HG03175 (cell line): ENCODE measurements at regions not wholly inside any gene's neighbourhood (a gene's known extent, or its start where the extent isn't known, plus 50 kb on each side); places are given as distances from the start of the nearest gene placed in this dataset.
"Not testable (repeated sequence)": the region's sequence is repeated elsewhere in the genome, so short reads cannot be mapped to it uniquely, and the experiment has no call there.

ENCODE experiments used
- ATAC-seq: cut with Tn5 transposase; IDR thresholded peaks from one replicate; pipeline ENCODE4 v1.9.1; 2021; ENCODE audit warnings: mild to moderate bottlenecking, moderate library complexity; ENCODE audit not compliant: unreplicated experiment

DNA sequence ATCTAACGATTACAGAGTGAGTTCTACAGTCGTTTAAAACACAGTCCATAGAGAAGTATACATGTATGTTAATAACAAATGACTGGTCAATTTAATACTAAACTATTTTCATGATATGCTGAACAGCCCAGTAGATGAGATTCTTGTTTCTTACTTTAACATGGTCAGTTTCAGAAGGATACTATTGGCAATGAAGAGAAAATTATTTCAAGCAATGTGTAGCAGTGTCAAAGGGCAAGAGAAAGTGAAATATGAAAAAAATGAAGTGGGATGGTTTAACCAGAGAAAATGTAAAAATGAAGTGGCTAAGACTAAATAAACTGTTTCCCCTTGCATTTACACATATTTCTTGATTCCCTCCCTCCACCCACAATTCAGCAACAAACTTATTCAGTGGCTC is 192.1 kb upstream of the TTC14 start:
- ATAC-seq, result no peak

DNA sequence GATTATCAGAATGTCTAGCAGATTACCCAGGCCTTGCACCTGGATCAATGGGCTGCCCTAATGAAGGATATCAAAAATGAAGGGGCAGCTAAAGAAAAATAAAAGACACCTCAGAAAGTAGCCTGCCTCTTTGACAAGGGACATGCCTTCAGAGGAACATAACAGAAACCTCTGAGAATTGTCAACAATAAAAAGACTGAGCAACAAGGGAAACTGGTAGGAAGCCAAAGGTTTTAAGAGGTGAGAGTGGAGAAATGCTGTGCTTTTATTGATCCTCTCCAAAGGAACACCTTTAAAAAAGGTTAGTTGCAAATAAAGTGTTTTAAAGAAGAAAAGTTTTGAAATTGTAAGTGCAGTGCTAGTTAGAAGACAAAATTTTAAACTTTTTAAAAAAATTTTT is 187.8 kb upstream of the TTC14 start:
- ATAC-seq, result no peak

DNA sequence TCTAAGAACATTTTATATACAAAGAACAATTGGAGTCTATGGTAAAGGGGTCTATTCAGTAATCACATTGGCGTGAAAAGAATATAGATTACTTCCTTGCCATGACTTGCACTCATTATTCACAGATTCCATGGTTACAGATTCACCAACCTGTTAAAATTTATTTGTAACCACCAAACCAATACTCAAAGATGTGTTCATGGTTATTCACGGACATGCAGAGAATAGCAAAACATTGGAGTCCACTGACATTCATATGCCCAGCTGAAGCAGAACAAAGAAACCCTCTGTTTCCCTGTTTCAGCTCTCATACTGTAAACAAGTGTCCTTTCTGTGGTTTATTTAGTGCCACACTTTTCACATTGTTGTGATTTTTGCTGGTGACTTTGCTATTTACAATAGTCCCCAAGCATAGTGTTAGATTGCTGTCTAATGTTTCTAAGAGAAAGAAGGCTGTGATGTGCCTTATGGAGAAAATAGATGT is 185.8 kb upstream of the TTC14 start:
- no peak for ATAC-seq

DNA sequence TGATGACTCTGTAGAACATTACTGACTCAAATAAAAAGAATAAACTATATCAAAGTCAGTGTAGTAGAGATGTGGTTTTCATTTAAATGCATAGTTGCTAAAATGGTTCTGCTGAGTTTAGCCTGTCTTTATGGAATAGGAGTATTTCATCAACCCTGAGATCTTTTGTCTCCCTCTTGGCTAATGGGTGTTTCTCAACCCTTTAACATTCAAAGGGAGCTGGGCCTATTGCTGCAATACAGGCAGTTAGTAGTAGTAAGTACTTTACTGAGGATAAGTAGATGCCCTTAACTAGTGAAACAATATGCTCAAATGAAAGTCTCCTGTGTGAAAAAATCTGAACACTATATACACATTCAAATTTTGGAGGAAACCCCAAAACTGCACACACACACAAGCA is 184.7 kb upstream of the TTC14 start:
- ATAC-seq, result no peak

- no peak for ATAC-seq
These were observed 181.9 kb upstream of the TTC14 start for GRCh38 chr3:180420016-180420415.

DNA sequence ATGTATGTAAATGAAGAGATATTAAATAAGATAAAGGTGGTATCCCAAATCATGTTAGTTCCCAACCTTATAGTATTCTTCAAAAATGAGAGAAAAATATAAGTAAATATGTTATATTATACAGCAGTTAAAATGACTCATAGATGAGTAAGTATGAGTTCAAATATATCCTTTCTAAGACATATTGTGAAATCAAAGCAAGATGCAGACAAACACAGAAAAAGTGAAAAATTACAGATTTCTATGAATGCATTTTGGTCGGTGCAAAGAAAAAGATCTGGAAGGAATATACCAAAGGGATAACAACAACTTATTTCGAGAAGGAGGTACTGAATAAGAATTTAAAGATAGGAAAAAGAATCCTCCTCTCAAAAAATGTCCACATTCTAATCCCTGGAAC is 181.2 kb upstream of the TTC14 start:
- ATAC-seq, result no peak

DNA sequence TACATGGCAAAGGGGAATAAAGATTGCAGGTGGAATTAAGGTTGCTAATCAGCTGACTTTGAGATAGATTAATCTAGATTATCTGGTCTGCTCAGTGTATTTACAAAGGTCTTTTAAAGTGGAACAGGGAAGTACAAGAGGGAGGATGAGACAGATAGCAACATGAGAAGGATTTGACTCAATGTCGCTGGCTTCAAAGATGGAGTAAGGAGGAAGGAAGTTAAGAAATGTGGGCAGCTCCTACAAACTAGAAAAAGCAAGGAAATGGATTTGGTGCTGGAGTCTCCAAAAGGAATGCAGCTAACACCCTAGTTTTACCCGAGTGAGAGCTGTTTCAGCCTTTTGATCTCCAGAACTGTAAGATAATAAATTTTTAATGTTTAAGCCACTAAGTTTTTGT is 180.7 kb upstream of the TTC14 start:
- ATAC-seq, result no peak

DNA sequence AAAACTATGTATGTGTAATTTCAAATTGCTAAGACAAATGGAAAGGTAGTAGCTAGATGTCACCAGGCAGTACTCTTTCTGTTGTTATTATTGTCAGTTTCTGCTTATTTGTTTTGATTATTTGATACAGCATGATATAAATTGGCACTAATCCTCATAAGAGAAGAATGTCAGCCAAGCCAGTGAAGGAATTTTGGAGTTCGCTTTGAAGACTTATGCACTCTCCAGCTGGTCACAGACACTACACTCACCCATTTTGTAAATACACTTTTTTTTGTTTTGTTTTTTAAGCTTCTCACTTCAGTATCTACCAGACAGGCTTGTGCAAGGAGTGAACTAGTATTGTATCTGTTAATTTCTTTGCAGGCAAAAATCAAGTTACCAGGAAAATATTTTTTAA is 180.2 kb upstream of the TTC14 start:
- ATAC-seq, result no peak

DNA sequence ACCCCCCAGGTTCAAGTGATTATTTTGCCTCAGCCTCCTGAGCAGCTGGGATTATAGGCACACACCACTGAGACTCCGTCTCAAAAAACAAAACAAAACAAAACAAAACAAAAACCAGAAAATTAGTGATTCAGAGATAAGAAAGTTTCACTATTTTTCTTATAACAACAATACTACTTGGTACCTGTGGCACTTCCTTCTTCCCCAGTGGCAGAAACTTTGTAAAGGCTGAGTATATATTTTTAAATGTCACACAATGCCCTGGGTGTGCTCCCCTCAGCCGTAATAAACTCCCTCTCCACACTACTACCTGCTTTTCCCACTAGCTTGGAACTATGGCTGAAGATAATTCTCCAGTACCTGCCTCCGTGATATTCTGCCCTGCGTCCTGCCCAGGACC is 177.7 kb upstream of the TTC14 start:
- not testable (repeated sequence) for ATAC-seq

DNA sequence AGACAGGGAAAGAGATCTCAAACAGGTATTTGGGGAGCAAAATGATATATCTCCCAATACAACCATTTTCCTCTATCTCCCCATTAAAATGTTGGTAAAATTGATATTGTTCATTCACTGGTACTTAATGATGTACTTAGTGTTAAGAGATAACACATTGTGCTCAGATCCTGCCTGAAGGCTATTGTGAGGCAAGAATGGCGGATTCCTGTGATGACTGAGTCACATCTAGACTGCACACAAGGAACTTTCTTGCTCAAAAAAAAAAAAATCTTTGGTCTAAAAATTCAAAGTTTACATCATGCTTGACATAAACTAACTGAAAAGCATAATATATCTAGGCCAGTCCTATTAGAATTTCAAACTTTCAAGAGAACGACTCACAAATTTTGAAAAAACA is 171.1 kb upstream of the TTC14 start:
- ATAC-seq, result no peak

DNA sequence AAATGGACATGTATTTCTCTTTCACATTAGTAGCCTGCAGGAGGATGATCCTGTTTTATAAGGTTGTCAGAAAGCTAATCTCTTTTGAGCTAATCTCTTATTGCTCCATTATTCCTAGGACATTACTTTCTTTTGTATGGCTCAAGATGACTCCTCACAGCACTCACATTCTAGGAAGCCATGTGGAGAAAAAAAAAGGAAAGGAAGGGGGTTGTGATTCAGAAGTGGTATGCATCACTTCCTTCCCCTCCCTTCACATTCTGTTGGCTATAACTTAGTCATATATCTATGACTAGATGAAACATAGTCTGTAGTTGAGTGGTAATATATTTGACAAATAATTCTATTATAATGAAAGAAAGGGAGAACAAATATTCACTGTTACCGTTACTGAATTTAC is 168.8 kb upstream of the TTC14 start:
- no peak for ATAC-seq

GRCh38 chr3:180447136-180447535 is 154.8 kb upstream of the TTC14 start:
- ATAC-seq, result no peak

DNA sequence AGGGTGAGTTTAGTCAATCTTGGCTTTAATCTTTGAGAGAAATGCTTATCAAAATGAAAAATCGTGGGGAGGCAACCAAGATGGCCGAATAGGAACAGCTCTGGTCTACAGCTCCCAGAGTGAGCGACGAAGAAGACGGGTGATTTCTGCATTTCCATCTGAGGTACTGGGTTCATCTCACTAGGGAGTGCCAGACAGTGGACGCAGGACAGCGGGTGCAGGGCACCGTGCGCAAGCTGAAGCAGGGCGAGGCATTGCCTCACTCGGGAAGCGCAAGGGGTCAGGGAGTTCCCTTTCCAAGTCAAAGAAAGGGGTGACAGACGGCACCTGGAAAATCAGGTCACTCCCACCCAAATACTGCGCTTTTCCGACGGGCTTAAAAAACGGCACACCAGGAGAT is 153.6 kb upstream of the TTC14 start:
- not testable (repeated sequence) for ATAC-seq

- no peak for ATAC-seq
These were observed 144.7 kb upstream of the TTC14 start for GRCh38 chr3:180457225-180457624.

DNA sequence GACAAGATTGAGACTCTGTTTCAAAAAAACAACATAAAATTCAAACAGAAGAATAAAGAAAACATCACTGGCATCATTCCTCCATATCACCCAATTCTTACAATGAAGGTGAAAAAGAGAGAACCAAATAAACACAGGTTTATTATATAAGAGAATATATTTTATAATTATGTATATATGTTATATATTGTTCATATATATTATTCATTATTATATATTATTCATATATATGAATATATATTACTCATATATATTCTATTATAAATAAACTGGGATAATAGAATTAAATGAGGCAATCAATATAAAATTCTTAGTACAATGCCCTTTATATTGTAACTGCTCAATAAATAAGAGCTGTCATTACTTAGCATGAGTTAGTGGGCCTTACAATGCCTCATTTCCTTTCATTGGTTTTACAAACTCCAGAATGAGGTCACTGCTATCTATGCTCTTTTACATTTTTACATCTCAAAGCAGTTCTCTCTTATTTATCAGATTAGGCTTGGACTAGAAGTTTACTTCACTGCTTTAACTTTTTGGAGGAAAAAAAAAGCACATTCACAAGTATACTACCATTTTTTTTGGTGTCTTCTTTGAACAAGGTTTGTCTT is 135.5 kb upstream of the TTC14 start:
- ATAC-seq, result no peak

GRCh38 chr3:180467177-180467576 is 134.8 kb upstream of the TTC14 start:
- no peak for ATAC-seq

DNA sequence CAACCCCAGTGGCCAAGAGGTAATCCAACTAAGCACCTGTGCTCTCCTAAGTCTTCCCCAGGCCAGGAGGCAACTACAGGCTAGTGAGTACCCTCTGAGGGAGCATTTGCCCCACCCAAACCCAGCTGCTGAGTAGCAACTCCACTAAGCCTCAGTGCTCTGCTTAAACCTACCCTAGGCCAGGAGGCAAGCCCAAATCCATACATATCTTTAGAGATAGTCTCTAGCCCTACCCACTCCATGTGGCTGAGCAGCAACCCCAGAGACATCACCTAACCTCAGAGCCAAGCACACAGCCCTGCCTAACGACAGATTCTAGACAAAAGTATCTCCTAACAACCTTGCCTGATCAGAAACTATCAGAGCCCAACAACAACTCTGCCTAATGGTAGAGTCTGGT is 132.8 kb upstream of the TTC14 start:
- ATAC-seq, result no peak

DNA sequence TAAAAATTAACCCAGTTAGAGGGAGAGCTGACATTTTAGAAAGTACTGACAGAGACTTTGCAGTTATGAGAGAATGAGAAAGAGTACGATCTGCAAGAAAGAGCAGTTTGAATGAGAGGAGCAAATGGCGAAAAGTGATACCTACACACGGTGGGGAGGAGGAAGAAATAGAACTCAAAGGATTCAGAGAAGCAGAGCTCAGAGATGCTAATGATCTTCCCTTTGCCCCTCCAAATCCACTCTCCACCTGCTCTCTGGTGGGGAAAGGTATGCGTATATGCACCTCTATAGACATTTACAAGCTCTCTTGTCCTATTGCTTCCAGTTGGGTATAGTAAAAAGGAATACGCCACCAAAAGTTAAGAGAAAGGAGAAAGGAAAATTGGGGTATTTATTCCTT is 123.3 kb upstream of the TTC14 start:
- ATAC-seq, result no peak

GRCh38 chr3:180492047-180492446 is 109.9 kb upstream of the TTC14 start:
- ATAC-seq, result no peak

DNA sequence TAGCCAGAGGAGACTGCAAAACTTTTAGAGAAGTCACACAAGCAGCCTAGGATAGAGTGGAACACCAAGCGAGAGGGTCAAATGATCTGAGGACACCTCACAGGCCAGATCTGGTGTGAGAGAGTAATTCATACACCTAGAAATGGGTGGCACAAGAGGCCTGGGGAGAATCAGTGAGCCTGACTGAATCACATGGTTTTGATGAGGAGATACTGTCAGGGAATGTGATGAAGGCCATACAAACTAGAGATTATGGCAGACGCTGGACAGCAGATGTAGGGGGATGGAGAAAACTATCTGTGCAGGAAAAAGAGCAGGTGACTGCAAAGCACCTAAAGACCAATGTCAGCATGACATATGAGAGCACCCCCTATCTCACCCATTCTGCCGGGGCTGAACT is 105.0 kb upstream of the TTC14 start:
- no peak for ATAC-seq

GRCh38 chr3:180516368-180516767 is 85.6 kb upstream of the TTC14 start:
- ATAC-seq, result no peak

DNA sequence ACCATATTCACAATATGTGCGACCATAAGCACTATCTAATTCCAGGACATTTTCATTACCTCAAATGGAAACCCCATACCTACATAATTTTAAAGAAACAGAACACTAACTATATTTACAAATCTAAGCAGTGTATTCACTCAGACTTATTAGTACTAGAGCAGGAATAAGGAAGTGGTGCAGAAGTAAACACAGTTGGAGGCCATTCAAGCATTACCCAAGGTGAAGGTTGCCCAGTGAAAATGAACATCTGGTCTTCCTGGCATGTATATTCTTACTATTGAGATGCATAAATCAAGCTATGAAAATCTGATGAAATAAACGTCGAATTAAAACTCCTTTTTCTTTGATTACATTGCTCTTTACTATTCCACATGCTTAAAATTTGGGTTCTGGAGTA is 78.9 kb upstream of the TTC14 start:
- no peak for ATAC-seq

DNA sequence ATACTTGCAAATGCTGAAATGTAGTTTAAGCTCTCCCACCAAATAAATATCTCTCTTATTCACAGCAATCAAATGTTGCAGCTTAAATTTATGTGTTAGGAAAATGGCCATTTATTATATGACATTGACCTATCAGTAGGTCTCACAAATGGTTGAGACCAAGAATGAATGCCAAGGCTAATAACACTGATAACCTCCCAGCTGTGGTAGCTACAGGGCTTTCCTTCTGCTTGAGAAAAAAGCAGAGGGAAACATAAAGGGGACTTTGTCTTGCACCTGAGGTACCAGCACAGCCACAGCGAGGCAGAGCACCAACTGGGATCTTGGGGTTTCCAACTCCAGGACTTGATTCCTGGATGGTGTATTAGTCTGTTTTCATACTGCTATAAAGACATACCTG is 73.1 kb upstream of the TTC14 start:
- ATAC-seq, result no peak
